Fibroblast of lung (primary cell): ENCODE measurements at regions not wholly inside any gene's neighbourhood (a gene's known extent, or its start where the extent isn't known, plus 50 kb on each side); places are given as distances from the start of the nearest gene placed in this dataset.

ENCODE experiments used
- DNase-seq, 2 donors: peaks; one replicate each; pipeline versions ENCODE4 v3.0.0 to v3.0.0-alpha.2; 2010; ENCODE audit warnings: low read depth in 2 of 2
- H2AFZ ChIP-seq: 2 replicates; pipeline ENCODE4 v1.5.1; 2012; ENCODE audit warnings: low read length, control low read depth, inconsistent platforms
- H3K27ac ChIP-seq: 2 replicates; pipeline ENCODE4 v1.5.1; 2011; ENCODE audit warnings: low read length, control low read depth; ENCODE audit not compliant: insufficient read depth
- H3K27me3 ChIP-seq: 2 replicates; pipeline ENCODE4 v1.5.1; 2011; ENCODE audit warnings: mild to moderate bottlenecking, low read length; ENCODE audit not compliant: control insufficient read depth, insufficient read depth
- H3K36me3 ChIP-seq: 2 replicates; pipeline ENCODE4 v1.5.1; 2011; ENCODE audit warnings: low read length; ENCODE audit not compliant: control insufficient read depth, insufficient read depth
- H3K4me1 ChIP-seq: 2 replicates; pipeline ENCODE4 v1.5.1; 2011; ENCODE audit warnings: low read length; ENCODE audit not compliant: control insufficient read depth, insufficient read depth; ENCODE audit errors: extremely low read depth
- H3K4me2 ChIP-seq: 2 replicates; pipeline ENCODE4 v1.5.1; 2011; ENCODE audit warnings: low read length, control low read depth; ENCODE audit not compliant: insufficient read depth; ENCODE audit errors: extremely low read depth
- H3K4me3 ChIP-seq, 4 experiments: fragments of 200-600 bp in 1 of 4; sonication (generic) in 1 of 4; replicated peaks in 1 of 4; 2 replicates each; pipeline ENCODE4 v1.5.1; 2011 to 2016; ENCODE audit warnings: low read length in 4 of 4, low read depth in 3 of 4, mild to moderate bottlenecking in 3 of 4, control low read depth in 2 of 4, inconsistent platforms in 1 of 4, mixed read lengths in 1 of 4; ENCODE audit not compliant: insufficient read depth in 1 of 4; ENCODE audit errors: control extremely low read depth in 1 of 4
- H3K79me2 ChIP-seq: 2 replicates; pipeline ENCODE4 v1.5.1; 2012; ENCODE audit warnings: mild to moderate bottlenecking, low read length, inconsistent platforms; ENCODE audit not compliant: control insufficient read depth, insufficient read depth
- H3K9ac ChIP-seq: 2 replicates; pipeline ENCODE4 v1.5.1; 2011; ENCODE audit warnings: mild to moderate bottlenecking, low read length, control low read depth; ENCODE audit not compliant: insufficient read depth
- H3K9me3 ChIP-seq: 2 replicates; pipeline ENCODE4 v1.5.1; 2012; ENCODE audit warnings: low read depth, low read length; ENCODE audit not compliant: control insufficient read depth, insufficient read depth
- H4K20me1 ChIP-seq: 2 replicates; pipeline ENCODE4 v1.5.1; 2011; ENCODE audit warnings: low read length; ENCODE audit not compliant: control insufficient read depth, insufficient read depth; ENCODE audit errors: extremely low read depth
- EZH2 ChIP-seq: IDR thresholded peaks from 2 replicates; pipeline ENCODE4 v1.5.1; 2012; ENCODE audit warnings: low read length, control low read depth, mild to moderate bottlenecking; ENCODE audit errors: missing control alignments
- TF ChIP-seq, protein P1 (sequence below), 2 donors: IDR thresholded peaks in 1 of 2; conservative IDR thresholded peaks in 1 of 2; 1 replicate in 1 of 2; 2 replicates in 1 of 2; pipeline ENCODE4 v1.5.1; 2011 to 2012; ENCODE audit warnings: low read length in 2 of 2, control low read depth in 1 of 2, inconsistent platforms in 1 of 2, low read depth in 1 of 2, mild to moderate bottlenecking in 1 of 2

DNA sequence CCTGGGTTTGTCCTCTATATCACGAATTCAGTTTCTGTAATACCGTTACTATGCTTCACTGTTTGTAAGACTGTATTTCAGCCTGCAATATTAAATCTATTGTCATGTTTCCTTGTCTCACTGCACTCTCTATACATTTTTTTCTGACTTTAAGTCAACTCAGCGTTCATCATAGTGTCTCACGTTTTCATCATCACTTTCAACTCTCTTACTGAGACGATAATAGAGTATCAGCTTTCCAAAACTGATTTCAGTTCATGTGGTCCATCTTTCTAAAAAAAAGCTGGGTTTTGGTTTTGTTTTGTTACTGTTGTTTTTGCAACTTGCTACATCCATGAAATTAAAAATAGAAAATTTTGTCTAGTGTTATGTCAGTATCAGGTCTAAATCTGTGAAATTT, 147.7 kb downstream of the TMEM47 start:
- no peak overlapping the region for H3K4me2 ChIP-seq
- TF ChIP-seq, protein P1, sequence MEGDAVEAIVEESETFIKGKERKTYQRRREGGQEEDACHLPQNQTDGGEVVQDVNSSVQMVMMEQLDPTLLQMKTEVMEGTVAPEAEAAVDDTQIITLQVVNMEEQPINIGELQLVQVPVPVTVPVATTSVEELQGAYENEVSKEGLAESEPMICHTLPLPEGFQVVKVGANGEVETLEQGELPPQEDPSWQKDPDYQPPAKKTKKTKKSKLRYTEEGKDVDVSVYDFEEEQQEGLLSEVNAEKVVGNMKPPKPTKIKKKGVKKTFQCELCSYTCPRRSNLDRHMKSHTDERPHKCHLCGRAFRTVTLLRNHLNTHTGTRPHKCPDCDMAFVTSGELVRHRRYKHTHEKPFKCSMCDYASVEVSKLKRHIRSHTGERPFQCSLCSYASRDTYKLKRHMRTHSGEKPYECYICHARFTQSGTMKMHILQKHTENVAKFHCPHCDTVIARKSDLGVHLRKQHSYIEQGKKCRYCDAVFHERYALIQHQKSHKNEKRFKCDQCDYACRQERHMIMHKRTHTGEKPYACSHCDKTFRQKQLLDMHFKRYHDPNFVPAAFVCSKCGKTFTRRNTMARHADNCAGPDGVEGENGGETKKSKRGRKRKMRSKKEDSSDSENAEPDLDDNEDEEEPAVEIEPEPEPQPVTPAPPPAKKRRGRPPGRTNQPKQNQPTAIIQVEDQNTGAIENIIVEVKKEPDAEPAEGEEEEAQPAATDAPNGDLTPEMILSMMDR (conservative IDR thresholded peaks at IDR 0.05 in 1 of 2, IDR thresholded peaks at IDR 0.05 in 1 of 2; ENCODE audit: low read depth in 1 of 2, low read length in 2 of 2) = no peak
- TF ChIP-seq EZH2 = no peak
- H3K79me2 ChIP-seq = no peaks in the 10 kb centered on the region
- DNase-seq = no peak
- no peak overlapping the region for H3K9ac ChIP-seq
- H3K27ac ChIP-seq = no peak overlapping the region
- no peaks in the 10 kb centered on the region for H3K36me3 ChIP-seq
- no peaks in the 10 kb centered on the region for H4K20me1 ChIP-seq
- H3K9me3 ChIP-seq = no peaks in the 10 kb centered on the region
- H3K27me3 ChIP-seq = no peaks in the 10 kb centered on the region
- H2AFZ ChIP-seq = no peak overlapping the region
- no peaks in the 10 kb centered on the region for H3K4me1 ChIP-seq
- H3K4me3 ChIP-seq = no peak overlapping the region

DNA sequence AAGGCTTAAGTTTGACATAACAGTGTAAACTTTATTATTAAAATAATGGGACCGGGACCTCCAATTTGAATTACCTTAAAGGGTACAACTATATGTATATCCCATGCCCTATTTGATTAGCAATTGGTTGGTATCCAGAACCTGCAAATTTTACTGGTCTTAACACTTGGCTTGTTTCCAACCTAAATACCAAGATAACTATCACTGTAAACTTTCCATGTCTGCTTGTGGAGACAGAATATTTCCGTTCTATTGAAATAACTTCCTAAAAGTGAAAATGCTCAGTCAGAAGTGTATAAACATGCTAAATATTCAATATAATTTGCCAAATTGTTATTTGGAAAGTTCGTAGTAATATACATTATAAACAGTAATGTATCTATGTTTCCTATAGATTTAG, 154.0 kb downstream of the TMEM47 start:
- no peak for DNase-seq

DNA sequence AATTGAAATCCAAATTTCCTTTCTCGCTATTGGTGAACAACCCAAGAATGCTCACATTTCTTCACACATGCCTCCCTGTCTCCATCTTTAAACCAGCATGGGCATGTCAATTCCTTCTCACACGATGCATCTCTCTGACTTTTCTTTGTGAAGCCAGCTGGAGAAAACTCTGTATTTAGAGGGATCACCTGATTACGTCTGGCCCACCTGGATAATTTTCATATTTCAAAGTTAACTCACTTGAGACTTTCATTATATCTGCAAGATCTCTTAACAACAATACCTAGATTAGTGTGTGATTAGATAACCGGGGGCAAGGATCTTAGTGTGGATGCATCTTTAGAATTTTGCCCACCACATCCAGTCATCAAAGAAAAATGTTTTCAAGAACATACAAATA, 164.0 kb downstream of the TMEM47 start:
- no peak overlapping the region for H3K9ac ChIP-seq
- no peaks in the 10 kb centered on the region for H3K9me3 ChIP-seq
- no peaks in the 10 kb centered on the region for H4K20me1 ChIP-seq
- no peak overlapping the region for H3K4me2 ChIP-seq
- H3K79me2 ChIP-seq = no peaks in the 10 kb centered on the region
- DNase-seq = no peak
- no peaks in the 10 kb centered on the region for H3K4me1 ChIP-seq
- H3K27ac ChIP-seq = no peak overlapping the region
- H3K36me3 ChIP-seq = no peaks in the 10 kb centered on the region
- H3K4me3 ChIP-seq = no peak overlapping the region
- H2AFZ ChIP-seq = no peak overlapping the region
- no peak for TF ChIP-seq EZH2
- TF ChIP-seq, protein P1 (conservative IDR thresholded peaks at IDR 0.05 in 1 of 2, IDR thresholded peaks at IDR 0.05 in 1 of 2; ENCODE audit: low read depth in 1 of 2, low read length in 2 of 2) = no peak
- H3K27me3 ChIP-seq = no peaks in the 10 kb centered on the region

More for the DNA sequence above, 154.0 kb downstream of the TMEM47 start:
- TF ChIP-seq, protein P1 (conservative IDR thresholded peaks at IDR 0.05 in 1 of 2, IDR thresholded peaks at IDR 0.05 in 1 of 2; ENCODE audit: low read depth in 1 of 2, low read length in 2 of 2) = no peak
- TF ChIP-seq EZH2 = no peak
- Histone ChIP-seq H3K36me3 (no peaks in the 10 kb centered on the region), H2AFZ (no peak overlapping the region), H3K27ac (no peak overlapping the region), H3K9ac (no peak overlapping the region), H3K79me2 (no peaks in the 10 kb centered on the region), H3K9me3 (no peaks in the 10 kb centered on the region), H3K27me3 (no peaks in the 10 kb centered on the region), H3K4me1 (no peaks in the 10 kb centered on the region), H4K20me1 (no peaks in the 10 kb centered on the region), H3K4me2 (no peak overlapping the region), H3K4me3 (no peak overlapping the region)
